ENCODE measurements at regions not wholly inside any gene's neighbourhood (a gene's known extent, or its start where the extent isn't known, plus 50 kb on each side); places are given as distances from the start of the nearest gene placed in this dataset.

GRCh38 chr14:87282266-87282665, 710.7 kb downstream of the GALC start:
- 36% methylated on average over 5 of the region's 5 CpGs for WGBS (ENCODE audit: insufficient coverage, insufficient replicate concordance, low lambda C conversion rate, missing lambda C conversion rate)
- no TSS peak for BruUV-seq (replicated peaks)
- no peak overlapping the region for H2AFZ ChIP-seq (ENCODE audit: control insufficient read depth, low read depth, low read length)
- H3K4me3 ChIP-seq, result no peak overlapping the region
- no peak for TF ChIP-seq TAF1 (IDR thresholded peaks at IDR 0.05; ENCODE audit: borderline replicate concordance, low read depth, low read length)
- TF ChIP-seq NFIC (IDR thresholded peaks at IDR 0.05; ENCODE audit: low read depth, low read length), result no peak
- TF ChIP-seq ATF2 (IDR thresholded peaks at IDR 0.05; ENCODE audit: low read length), result no peak
- no peak for TF ChIP-seq ELK1 (IDR thresholded peaks at IDR 0.05; ENCODE audit: low read depth, low read length)
- TF ChIP-seq HDGF (IDR thresholded peaks at IDR 0.05), result no peak
- no peak for TF ChIP-seq NFXL1 (IDR thresholded peaks at IDR 0.05; ENCODE audit: borderline replicate concordance)
- no peak for TF ChIP-seq ZNF592 (IDR thresholded peaks at IDR 0.05)
- no peak for TF ChIP-seq CEBPZ (IDR thresholded peaks at IDR 0.05; ENCODE audit: low read depth, low read length)
- H3K36me3 ChIP-seq (ENCODE audit: control insufficient read depth in 2 of 2, insufficient read depth in 2 of 2, low read length in 1 of 2), result no peaks in the 10 kb centered on the region
- no peak overlapping the region for H3K9ac ChIP-seq (ENCODE audit: control insufficient read depth, insufficient read depth, low read length)
- ChIA-PET POLR2A (no interaction called here), SMC1A (ENCODE audit: uncharacterized antibody, unreplicated experiment) (no interaction called here), CTCF (no interaction called here), RAD21 (ENCODE audit: unreplicated experiment) (no interaction called here)
- ATAC-seq (no peak), FAIRE-seq (no peak), DNase-seq (ENCODE audit: low read depth, low spot score) (no peak)
- H3K27ac ChIP-seq (ENCODE audit: control insufficient read depth, insufficient read depth), result no peak overlapping the region
- intact Hi-C loops (cut with micrococcal nuclease; ENCODE audit: unreplicated experiment) (no loop called here), in situ Hi-C loops (cut with MboI) (no loop called here)
- no peaks in the 10 kb centered on the region for H3K9me3 ChIP-seq (replicated peaks; ENCODE audit: control insufficient read depth, insufficient read depth, low read length)
- no peaks in the 10 kb centered on the region for H3K27me3 ChIP-seq (replicated peaks in 1 of 2; ENCODE audit: control insufficient read depth in 2 of 2, insufficient read depth in 2 of 2, low read length in 1 of 2)
- H4K20me1 ChIP-seq (ENCODE audit: control insufficient read depth, insufficient read depth), result no peaks in the 10 kb centered on the region
- H3K4me1 ChIP-seq (ENCODE audit: control insufficient read depth, insufficient read depth, low read length), result no peaks in the 10 kb centered on the region
- H3K4me2 ChIP-seq (ENCODE audit: control insufficient read depth, insufficient read depth), result no peak overlapping the region
- H3K79me2 ChIP-seq (ENCODE audit: control insufficient read depth, insufficient read depth, low read length), result no peaks in the 10 kb centered on the region
